Right ventricle myocardium superior (tissue), 1 donor: ENCODE measurements at regions not wholly inside any gene's neighbourhood (a gene's known extent, or its start where the extent isn't known, plus 50 kb on each side); places are given as distances from the start of the nearest gene placed in this dataset.

Experiments used
- ATAC-seq: fragments of 200-7000 bp; cut with Tn5 transposase; one replicate; pipeline ENCODE4 v1.9.1; 2020; ENCODE audit warnings: mild to moderate bottlenecking; ENCODE audit not compliant: poor library complexity
- DNase-seq: peaks from one replicate; pipeline ENCODE4 v3.0.0-alpha.2; 2020
- intact Hi-C: fragments of 100-400 bp; cut with DNase I; formaldehyde crosslinking; loops from one replicate; pipeline ENCODE4 v1.11.2; 2022
- donor health status: DM: no; HTN: yes; CAD: no; lungs with severe emphysema.

DNA sequence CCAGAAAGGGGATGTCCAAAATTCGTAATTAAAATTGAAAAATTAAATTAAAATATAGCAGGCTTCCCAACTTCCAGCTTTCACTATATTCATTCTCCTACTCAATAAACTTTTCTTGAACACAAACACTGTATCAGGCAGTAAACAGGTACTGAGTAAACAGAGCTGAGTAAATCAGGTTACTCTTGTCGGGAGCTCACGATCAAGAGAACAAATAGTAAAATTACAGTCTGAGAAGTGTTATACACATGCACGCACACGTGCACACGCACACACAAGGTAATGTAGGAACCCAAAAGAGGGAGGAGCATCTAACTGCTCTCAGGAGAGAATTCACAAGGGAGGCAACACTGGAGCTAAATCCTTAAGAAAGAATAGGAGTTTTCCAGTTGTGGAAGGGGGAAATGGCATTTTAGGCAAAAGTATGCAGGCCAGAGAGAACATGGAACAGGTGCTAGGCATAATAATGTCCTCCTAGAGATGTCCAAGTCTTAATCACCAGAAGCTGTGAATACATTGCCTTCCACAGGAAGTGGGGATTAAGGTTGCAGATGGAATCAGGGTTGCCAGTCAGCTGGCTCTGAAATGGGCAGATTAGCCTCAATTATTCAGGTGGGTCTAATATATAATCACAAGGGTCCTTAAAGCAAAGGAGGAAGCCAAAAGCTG lies 598.8 kb upstream of the BRINP1 start:
- intact Hi-C loops: loop anchor here (2.0 to 10.0 kb wide), 2 partner anchors 411 to 507 kb away; no protein-coding TSS in a partner anchor
- ATAC-seq (no peak), DNase-seq (no peak)

DNA sequence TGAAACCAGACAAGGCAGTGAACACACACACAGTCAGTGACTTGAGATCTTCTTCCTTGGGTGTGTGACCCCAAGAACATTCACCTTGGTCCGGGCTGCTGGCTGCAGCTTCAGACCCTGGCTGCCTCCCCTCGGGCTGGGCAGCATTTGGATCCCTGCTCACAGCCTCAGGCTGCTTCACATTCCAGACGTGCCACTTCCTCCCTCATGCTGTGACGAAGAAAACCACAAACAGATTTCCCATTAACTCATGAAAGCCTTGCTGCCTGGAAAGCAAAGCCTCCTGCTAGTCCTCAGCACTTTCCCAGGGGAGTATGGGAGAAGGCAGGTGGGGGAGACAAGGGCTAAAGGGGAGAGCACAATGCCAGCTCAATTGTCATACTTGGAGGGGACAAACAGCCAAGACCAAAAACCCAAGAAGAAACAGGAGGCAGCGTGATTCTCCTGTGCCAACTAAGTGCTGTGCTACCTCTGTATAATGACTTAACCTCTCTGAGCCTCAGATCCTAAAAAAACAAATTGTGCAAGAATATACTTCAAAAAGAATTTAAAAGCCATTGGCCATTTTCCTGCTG lies 594.6 kb upstream of the BRINP1 start:
- ATAC-seq: peak; percentile 29
- intact Hi-C loops: loop anchor here (10.0 kb wide), 1 partner anchor 511 kb away; no protein-coding TSS in a partner anchor
- DNase-seq: no peak

DNA sequence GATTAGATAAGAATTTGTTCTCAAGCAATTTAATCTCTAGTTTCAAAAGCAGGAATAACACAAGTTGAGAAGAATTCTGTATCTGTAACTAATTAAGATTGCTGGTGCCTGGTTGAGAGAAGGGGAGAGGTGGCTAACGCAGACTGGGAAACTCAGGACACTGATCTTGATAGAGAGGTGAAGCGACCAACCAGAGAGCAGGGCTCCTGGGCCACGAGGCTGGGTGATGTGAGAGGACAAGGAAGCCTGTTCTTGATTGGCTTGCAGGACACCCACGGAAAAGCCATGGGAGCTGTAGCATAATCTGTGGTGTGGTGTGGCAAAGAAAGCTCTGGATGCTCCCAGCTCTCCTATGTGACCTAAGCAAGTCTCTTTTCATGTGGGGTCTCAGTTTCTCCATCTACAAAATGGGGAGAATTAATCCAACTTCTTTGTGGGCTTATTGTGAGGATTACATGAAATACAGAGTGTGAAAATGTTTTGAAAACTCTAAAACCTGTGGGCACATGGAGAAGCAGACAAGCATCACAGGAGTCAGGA lies 594.1 kb upstream of the BRINP1 start:
- no peak for DNase-seq
- intact Hi-C loops: loop anchor here (10.0 kb wide), 1 partner anchor 511 kb away; no protein-coding TSS in a partner anchor
- no peak for ATAC-seq

DNA sequence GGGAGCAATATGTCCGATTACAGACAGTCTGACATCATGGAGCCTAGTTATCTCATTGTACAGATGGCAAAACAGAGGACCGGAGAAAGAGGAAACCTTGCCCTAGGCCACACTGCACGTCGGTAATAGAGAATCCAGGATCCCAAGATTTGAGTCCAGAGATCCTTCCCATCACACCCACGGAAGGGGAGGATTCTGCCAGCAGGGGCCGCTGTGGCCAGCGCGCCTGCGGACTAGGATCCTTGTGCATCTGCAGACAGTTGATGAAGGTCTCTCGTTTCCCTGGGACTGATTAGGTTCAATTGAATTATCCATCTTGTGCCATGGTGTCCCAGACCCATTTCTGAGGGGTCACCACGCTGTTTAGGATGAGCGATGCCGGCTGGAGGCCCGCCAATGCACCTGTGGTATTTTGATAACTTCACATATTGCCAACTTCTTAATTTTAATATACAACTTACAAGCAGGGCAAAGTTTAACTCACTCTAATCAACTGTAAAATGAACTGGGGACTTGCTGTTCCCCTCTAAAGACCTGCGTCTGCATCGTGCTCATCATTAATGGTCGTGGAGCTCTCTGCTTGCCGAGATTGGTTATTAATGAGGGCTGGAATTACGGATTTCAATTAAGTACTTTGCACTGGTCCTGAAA lies 592.7 kb upstream of the BRINP1 start:
- ATAC-seq (no peak), DNase-seq (peak; percentile 46)
- intact Hi-C loops: loop anchor here (10.0 kb wide), 1 partner anchor 513 kb away; no protein-coding TSS in a partner anchor

DNA sequence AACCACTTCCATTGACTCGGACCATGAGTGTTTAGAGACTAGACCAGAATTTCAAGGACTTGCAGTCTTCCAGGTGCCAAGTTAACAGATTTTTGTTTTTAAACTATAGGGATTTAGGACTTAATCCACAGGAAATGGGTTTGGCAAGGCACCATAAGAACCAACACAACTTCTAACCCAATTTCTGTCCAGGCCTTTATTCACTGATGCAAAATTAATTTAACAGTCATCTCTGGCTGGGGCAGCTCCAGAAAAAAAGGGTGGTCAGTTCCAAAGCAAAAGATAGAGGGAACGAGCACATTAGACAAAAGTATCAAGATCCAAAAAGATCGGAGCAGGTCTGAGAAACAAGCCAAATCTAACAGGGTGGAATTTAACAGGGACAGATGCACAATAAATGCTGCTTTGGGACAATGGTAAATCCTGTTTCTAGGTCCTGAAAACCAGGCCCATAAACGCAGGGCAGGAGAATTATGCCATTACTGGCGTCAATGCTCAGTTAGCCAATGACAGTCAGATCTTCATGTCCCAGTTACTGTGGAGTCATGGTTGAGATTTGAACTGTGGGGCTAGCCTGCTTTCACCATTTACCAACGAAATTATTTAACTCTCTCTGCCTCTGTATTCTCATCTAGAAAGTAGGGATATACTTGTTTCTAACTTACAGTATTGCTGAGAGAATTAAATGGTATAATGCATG lies 590.8 kb upstream of the BRINP1 start:
- DNase-seq (no peak), ATAC-seq (peak; percentile 48)
- intact Hi-C loops: loop anchor here (10.0 kb wide), 1 partner anchor 515 kb away; no protein-coding TSS in a partner anchor

DNA sequence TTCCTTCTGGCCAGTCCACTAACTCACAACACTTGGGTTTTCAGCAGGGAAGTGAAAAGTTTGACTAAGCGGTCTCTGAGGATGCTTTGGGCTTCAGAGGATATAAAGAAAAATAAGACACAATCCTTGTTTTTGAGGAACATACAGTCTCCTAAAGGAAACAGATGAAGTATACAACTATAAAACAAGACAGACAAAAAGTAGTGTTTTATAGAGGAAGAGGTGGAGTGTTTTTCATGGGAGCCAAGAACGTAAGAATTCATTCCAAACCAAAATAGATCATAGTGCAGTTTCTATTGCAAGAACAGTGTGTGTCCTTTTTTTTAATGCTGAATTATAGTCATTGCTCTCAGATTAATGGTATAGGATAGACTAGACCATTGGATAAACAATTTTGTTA lies 586.9 kb upstream of the BRINP1 start:
- ATAC-seq (no peak), DNase-seq (no peak)
- intact Hi-C loops: no loop called here

DNA sequence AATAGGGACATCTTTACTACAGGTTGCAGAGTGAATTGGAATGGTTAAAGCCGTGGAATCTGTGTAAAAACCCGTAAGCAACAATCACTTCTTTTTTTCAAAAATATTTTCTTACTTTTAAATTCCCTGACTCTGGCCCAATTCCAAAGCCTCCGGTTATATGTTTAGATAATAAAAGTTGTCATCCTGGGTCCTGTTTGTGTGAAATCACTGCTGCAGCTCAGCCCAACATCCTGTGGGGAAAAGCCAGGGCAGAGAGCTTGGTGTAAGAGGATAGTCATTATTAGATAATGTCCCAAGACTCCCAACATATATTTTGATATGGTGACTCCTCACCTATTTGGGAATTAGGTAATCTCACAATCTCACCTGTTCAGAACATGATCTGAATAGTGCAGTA lies 586.0 kb upstream of the BRINP1 start:
- DNase-seq: no peak
- intact Hi-C loops: no loop called here
- ATAC-seq: no peak

DNA sequence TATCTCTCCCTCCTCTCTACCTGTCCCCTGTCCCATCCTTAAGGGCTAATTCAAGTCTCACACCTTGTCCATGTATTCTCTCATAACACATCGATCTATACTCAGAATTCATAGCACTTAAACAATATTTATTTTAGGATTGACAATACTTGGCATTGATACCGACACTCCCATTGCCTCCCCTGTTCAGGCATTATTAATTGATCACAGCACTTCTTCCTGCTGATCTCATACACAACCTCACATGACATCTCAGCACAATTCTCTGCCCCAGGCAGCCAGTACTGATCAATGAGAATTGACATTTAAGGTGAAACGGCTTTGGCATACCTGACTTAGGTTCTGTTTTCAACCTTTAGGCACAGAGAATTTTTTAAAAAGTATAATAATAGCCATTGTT lies 582.4 kb upstream of the BRINP1 start:
- DNase-seq (no peak), ATAC-seq (no peak)
- intact Hi-C loops: no loop called here

DNA sequence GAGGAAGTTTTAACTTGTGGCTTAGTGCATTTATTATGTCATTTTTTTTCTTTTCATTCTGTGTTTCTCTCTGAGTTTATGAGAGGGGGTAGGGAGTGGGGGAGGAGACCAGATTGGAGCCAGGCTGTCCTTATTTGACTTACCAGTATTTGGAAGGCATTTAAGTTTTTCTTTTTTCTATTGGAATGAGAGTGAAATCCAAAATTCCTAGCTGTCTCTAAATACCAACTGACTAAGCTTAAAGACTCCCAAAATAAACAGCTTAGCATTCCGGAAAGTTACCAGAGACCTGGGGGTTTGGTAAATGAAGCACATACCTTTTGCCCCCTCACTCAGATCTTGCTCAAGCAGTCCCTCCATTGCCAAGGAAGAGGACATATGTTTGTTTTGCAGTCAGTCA lies 581.9 kb upstream of the BRINP1 start:
- peak; percentile 55 for ATAC-seq
- no peak for DNase-seq
- intact Hi-C loops: no loop called here

DNA sequence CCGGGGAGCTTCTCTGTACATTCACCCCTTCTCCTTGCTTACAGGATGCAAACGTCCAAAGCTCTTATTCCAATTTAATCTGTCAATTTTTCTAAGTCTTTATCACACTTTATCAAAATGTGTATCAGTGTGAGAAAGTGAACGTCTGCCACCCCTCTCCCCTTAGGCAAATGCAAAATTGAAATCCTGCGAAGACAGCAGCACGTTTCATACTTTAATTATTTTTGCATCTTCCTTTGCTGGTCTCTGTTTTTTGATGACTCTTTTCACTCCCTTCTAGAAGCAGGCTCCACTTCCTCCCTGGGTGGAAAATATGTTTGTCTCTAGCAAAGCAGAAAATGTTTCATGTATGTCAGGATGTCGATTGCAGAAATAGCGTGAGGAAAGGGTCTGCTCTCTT lies 576.5 kb upstream of the BRINP1 start:
- ATAC-seq (no peak), DNase-seq (no peak)
- intact Hi-C loops: no loop called here

DNA sequence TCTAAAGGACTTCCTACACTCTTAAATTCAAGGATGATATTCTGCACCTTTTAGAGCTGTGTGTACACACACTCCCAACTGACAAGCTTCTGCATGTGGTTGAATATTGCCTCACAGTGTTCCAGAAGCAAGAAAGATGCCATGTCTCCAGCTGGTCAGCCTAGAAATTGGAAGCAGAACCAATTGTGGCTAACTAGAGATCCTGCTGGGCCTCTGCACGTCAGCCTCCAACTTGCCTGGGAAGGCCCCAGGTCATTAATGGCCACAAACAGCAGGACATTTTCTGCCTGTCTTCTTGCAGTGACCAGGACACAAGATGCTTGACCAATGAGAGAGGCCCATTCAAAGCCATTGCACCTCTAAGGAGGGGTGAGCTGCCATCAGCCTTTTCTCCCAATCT lies 571.9 kb upstream of the BRINP1 start:
- intact Hi-C loops: no loop called here
- DNase-seq: no peak
- ATAC-seq: no peak

DNA sequence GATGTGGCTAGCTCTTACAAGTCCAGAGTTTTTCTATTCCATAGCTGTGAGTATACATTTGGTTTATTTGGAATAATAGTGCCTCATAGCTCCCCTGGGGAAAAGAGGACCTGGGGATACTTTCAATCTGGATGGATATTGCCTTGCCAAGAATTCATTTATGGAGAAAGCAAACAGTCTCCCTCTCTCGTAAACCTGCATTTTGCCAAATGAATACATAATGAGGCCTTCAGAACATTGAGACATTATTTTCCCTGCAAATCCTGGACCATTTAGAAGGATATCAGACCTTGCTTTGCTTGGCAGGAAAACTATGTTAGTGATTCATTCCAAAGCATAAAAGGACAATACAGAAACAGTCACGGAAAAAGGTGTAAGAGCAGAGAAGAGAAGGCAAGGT lies 569.6 kb upstream of the BRINP1 start:
- DNase-seq: no peak
- ATAC-seq: no peak
- intact Hi-C loops: no loop called here

DNA sequence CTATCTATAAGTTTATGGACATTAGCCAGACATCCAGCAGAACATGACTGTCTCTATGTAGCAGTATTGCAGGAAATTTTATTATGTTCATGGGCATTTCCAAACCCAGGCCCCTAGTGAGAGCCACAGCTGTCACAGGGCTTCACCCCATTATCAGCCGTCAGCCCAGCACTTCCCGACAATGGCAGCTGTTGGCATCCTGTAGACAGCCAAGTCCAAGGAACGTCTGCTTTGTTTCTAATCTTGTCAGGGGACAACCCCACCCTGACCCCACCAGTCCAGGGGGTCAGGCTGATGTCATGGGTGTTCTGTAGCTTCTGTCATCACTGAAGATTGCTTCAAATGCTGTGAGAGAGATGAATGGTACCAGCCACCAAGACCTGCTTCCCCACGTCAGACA lies 565.3 kb upstream of the BRINP1 start:
- ATAC-seq (no peak), DNase-seq (no peak)
- intact Hi-C loops: no loop called here

DNA sequence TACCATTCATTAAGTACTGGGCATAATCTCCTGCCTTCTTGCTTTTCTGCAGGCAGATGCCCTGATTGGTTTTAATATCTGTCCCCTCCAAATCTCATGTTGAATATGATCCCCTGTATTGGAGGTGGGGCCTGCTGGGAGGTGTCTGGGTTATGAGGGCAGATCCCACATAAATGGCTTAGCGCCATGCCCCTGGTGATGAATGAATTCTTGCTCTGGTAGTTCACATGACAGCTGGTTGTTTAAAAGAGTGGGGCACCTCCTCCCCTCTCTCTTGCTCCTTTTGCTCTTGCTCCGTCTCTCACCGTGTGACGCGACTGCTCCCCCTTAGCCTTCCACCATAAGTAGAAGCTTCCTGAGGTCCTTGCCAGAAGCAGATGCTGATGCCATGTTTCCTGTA lies 564.0 kb upstream of the BRINP1 start:
- ATAC-seq (no peak), DNase-seq (no peak)
- intact Hi-C loops: no loop called here

DNA sequence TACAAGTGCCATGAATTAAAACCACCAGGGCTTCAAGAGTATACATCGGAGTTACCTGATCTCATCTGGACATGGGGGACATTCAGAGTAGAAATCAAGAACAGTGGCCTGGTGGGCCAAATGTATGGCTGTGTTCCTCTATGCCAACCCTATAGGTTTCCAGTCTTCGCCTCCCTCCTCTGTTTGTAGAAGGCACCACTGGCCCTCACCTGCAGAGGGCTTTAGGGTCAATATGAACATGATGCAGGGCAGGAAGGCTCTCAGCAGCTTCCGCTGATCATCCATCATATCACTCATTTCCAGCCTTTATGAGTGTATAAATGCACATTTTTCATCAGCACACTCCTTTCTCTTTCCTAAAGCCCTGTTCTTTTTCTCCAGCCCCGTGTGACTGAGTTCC lies 555.5 kb upstream of the BRINP1 start:
- intact Hi-C loops: no loop called here
- ATAC-seq (no peak), DNase-seq (no peak)

DNA sequence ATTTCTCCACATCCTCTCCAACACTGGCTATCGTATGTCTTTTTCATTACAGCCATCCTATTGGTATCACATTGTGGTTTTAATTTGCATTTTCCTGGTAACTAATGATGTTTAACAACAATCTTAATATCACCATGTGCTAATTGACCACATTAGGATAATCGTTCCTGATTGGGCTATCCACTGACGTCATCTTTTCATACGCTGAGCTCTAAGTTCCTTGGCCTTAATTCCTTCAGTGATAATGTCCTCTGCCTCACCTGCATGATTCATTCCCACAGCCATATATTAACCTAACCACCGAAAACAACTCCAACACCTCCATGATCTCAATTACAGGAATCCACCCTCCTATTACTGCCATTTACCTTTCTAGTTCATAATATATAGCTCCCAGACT lies 547.9 kb upstream of the BRINP1 start:
- intact Hi-C loops: no loop called here
- no peak for DNase-seq
- ATAC-seq: no peak

DNA sequence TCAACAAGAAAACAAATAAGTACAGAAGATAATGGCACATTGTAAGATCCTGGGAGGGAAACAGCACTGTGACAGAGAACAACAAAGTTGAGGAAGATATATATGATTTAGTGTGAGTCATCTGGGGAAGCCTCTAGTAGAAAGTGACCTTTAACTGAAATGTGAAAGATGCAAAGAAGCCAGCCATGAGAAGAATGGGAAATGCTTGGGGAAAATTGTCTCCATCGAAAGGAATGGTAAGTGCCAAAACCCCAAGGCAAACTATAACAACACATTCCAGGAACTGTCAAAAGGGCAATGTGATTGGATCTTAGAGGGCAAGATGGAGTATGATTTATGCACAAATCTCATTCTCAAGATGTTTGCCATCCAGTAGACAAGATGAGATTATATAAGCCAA lies 537.8 kb upstream of the BRINP1 start:
- intact Hi-C loops: no loop called here
- DNase-seq (no peak), ATAC-seq (no peak)

DNA sequence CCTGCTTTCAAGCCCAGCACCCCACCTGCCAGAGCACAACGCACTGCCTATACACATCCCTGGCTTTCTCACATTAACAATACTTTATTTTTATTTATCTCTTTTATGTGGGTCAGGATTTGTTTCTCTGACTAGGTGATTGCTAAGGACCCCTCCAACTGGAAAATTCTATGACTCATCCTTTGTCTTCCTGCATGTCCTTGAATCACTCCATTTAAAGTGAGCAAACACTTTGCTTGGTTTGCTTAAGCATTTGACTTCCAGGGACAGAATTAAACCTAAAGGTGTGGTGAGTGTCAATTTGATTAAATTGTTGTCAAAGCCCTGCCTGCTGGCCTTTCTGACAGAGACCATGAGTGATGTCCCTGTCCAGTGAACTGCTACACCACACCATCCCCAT lies 536.5 kb upstream of the BRINP1 start:
- ATAC-seq (no peak), DNase-seq (no peak)
- intact Hi-C loops: no loop called here

DNA sequence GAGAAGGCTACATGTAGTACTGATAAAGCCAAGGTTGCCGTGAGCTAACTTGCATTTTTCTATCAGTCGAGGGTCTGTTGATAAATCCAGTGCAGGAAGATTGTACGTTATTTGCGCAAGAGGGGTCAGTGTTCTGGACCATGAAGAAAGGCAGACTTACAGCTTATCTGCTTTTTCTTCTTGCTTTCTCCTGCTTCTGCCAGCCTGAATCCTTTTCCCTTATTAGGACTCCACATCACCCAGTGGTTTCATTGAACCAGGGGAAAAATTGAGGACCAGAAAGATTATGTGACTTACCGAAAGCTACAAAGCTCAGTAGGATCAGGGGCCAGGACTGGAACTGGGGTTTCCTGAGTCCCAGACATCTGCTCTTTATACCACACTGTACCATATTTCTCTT lies 534.6 kb upstream of the BRINP1 start:
- no peak for ATAC-seq
- intact Hi-C loops: no loop called here
- DNase-seq: no peak
